ENCODE measurements at regions not wholly inside any gene's neighbourhood (a gene's known extent, or its start where the extent isn't known, plus 50 kb on each side); places are given as distances from the start of the nearest gene placed in this dataset.
"Not testable (repeated sequence)": the region's sequence is repeated elsewhere in the genome, so short reads cannot be mapped to it uniquely, and the experiment has no call there.

GRCh38 chr10:42987121-42987541, 89.7 kb upstream of the RET start:
- DNase-seq (ENCODE audit: low read depth): no peak

GRCh38 chr10:42987575-42987974, 89.3 kb upstream of the RET start:
- no peak for DNase-seq (ENCODE audit: low read depth)

- DNase-seq (ENCODE audit: low read depth): no peak
Measured at GRCh38 chr10:42988069-42988468, 88.8 kb upstream of the RET start.

- DNase-seq (ENCODE audit: low read depth): no peak
Measured at GRCh38 chr10:42988517-42989395, 88.1 kb upstream of the RET start.

- DNase-seq (ENCODE audit: low read depth): no peak
Measured at GRCh38 chr10:42989481-42989921, 87.4 kb upstream of the RET start.

- no peak for DNase-seq (ENCODE audit: low read depth)
Measured at GRCh38 chr10:42990016-42990720, 86.7 kb upstream of the RET start.

GRCh38 chr10:42990721-42991441, 86.0 kb upstream of the RET start:
- no peak for DNase-seq (ENCODE audit: low read depth)

- DNase-seq (ENCODE audit: low read depth): no peak
Measured at GRCh38 chr10:42991442-42992098, 85.3 kb upstream of the RET start.

- no peak for DNase-seq (ENCODE audit: low read depth)
Measured at GRCh38 chr10:42992156-42992956, 84.5 kb upstream of the RET start.

GRCh38 chr10:42992957-42993390, 83.9 kb upstream of the RET start:
- DNase-seq (ENCODE audit: low read depth): no peak

GRCh38 chr10:42994909-42995308, 82.0 kb upstream of the RET start:
- not testable (repeated sequence) for DNase-seq (ENCODE audit: low read depth)

- no peak for DNase-seq (ENCODE audit: low read depth)
Measured at GRCh38 chr10:42995537-42995936, 81.3 kb upstream of the RET start.

- DNase-seq (ENCODE audit: low read depth): no peak
Measured at GRCh38 chr10:42996588-42996987, 80.3 kb upstream of the RET start.

GRCh38 chr10:42997151-42997848, 79.6 kb upstream of the RET start:
- no peak for DNase-seq (ENCODE audit: low read depth)

- no peak for DNase-seq (ENCODE audit: low read depth)
Measured at GRCh38 chr10:42997849-42998165, 79.1 kb upstream of the RET start.

- DNase-seq (ENCODE audit: low read depth): no peak
Measured at GRCh38 chr10:42998481-42999384, 78.1 kb upstream of the RET start.

GRCh38 chr10:42999385-43000020, 77.4 kb upstream of the RET start:
- no peak for DNase-seq (ENCODE audit: low read depth)

- DNase-seq (ENCODE audit: low read depth): no peak
Measured at GRCh38 chr10:43000021-43000411, 76.9 kb upstream of the RET start.

All from activated gamma-delta T cell treated with anti-CD3 and anti-CD28 coated beads, Interleukin-2, amount 50 U/mL, for 16 hours (primary cell).